ENCODE measurements at regions not wholly inside any gene's neighbourhood (a gene's known extent, or its start where the extent isn't known, plus 50 kb on each side); places are given as distances from the start of the nearest gene placed in this dataset.
"Not testable (repeated sequence)": the region's sequence is repeated elsewhere in the genome, so short reads cannot be mapped to it uniquely, and the experiment has no call there.

DNA sequence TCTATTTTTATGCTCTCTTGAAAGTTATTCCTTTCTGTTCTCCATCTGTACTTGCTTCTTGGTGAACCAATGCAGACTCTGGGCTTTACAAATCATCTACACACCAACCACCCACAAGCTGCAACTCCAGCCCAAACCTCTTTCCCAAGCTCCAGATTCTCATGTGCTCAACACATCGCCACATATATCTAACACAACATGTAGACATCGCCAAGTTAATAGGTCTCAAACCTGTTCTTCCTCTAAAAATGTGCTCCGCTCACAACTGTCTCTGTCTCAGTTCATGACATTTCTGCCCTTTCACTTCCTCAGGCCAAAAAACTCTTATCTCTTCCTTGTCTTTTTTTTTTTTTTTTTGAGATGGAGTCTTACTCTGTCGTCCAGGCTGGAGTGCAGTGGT, 95.7 kb upstream of the EEPD1 start:
- no peak for TF ChIP-seq CTCF (IDR thresholded peaks at IDR 0.05; ENCODE audit: unreplicated experiment)
- H3K27ac Mint-ChIP-seq, result no peak overlapping the region
- DNase-seq (ENCODE audit: low spot score, unreplicated experiment), result no peak
- no peaks in the 10 kb centered on the region for H3K9me3 Mint-ChIP-seq (ENCODE audit: low read depth)
- H3K4me3 Mint-ChIP-seq (ENCODE audit: low read depth), result no peak overlapping the region
- no peaks in the 10 kb centered on the region for H3K36me3 Mint-ChIP-seq (ENCODE audit: insufficient read depth)
- H3K27me3 Mint-ChIP-seq, result no peaks in the 10 kb centered on the region
- no peaks in the 10 kb centered on the region for H3K4me1 Mint-ChIP-seq (ENCODE audit: low read depth)

DNA sequence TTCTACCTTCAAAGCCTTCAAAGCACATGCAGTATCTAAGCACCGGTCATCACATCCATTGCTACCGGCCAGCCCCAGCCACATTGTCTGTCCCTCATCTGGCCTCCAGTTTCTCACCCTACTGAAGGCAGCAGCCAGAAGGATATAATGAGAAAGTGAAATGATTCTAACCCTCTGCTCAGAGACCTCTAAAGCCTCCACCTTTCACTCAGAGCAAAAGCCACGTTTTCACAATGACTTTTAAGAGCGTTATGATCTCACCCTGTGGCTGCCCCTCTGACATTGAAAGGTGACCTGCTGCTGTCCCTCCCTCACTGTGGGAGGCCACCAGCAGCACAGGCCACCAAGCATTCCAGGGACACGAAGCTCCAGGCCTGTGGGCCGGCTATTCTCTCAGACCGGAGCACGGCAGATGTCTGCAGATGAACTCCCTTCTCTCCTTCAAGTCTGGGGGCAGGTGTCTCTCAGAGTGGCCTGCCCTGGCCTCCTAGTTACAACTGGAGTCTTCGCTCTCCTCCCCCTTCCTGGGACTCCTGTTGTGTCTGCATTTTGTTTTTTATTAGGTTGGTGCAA, 94.9 kb upstream of the EEPD1 start:
- no peak for DNase-seq (ENCODE audit: low spot score, unreplicated experiment)
- no peaks in the 10 kb centered on the region for H3K27me3 Mint-ChIP-seq
- H3K27ac Mint-ChIP-seq, result no peak overlapping the region
- no peaks in the 10 kb centered on the region for H3K36me3 Mint-ChIP-seq (ENCODE audit: insufficient read depth)
- H3K4me1 Mint-ChIP-seq (ENCODE audit: low read depth), result no peaks in the 10 kb centered on the region
- TF ChIP-seq CTCF (IDR thresholded peaks at IDR 0.05; ENCODE audit: unreplicated experiment), result no peak
- H3K9me3 Mint-ChIP-seq (ENCODE audit: low read depth), result peaks cover under 1% of the 10 kb centered on the region
- no peak overlapping the region for H3K4me3 Mint-ChIP-seq (ENCODE audit: low read depth)

GRCh38 chr7:36060388-36060787, 92.7 kb upstream of the EEPD1 start:
- H3K27ac Mint-ChIP-seq; DNase-seq (ENCODE audit: low spot score, unreplicated experiment); H3K4me3 Mint-ChIP-seq (ENCODE audit: low read depth); H3K27me3 Mint-ChIP-seq; H3K36me3 Mint-ChIP-seq (ENCODE audit: insufficient read depth); H3K9me3 Mint-ChIP-seq (ENCODE audit: low read depth); H3K4me1 Mint-ChIP-seq (ENCODE audit: low read depth): not testable (repeated sequence)

DNA sequence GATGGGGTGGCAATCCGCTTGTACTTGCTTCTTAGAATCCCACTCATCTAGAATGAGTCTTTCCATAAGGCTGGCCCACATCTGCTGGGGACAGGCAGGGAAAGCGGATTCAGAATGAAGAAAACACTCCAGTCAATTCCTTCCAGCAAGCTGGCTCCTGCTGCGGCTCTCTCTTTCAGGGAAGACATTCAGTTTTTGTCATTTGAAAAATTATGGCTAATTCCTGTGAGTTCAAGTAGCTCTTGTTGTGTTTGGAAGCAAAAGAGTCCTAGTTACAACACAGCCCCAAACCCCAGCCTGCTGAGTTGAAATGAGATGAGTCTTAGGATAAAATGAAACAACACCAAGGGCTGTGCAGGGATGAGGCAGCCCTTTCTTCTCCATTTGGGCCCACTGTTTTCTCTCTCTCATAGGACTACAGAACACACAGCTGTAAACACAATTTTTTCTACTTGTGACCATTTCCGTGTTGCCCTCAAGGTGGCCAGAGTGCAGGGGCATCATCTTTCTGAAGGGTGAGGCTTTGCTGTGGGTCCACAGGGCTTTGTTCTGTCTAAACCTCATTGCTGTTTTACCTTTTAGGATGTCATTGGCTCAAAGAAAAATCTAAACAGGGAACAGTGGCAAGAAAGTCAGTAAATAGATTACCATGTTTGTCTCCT, 90.8 kb upstream of the EEPD1 start:
- DNase-seq (ENCODE audit: low spot score, unreplicated experiment), result no peak
- TF ChIP-seq CTCF (IDR thresholded peaks at IDR 0.05; ENCODE audit: unreplicated experiment), result no peak
- Mint-ChIP-seq H3K27me3 (no peaks in the 10 kb centered on the region), H3K36me3 (ENCODE audit: insufficient read depth) (no peaks in the 10 kb centered on the region), H3K9me3 (ENCODE audit: low read depth) (peaks cover 9% of the 10 kb centered on the region), H3K4me1 (ENCODE audit: low read depth) (no peaks in the 10 kb centered on the region), H3K27ac (no peak overlapping the region), H3K4me3 (ENCODE audit: low read depth) (no peak overlapping the region)

GRCh38 chr7:36064676-36065075, 88.4 kb upstream of the EEPD1 start:
- H3K27ac Mint-ChIP-seq, result no peak overlapping the region
- H3K9me3 Mint-ChIP-seq (ENCODE audit: low read depth), result peaks cover 9% of the 10 kb centered on the region
- H3K27me3 Mint-ChIP-seq, result no peaks in the 10 kb centered on the region
- DNase-seq (ENCODE audit: low spot score, unreplicated experiment), result no peak
- H3K4me1 Mint-ChIP-seq (ENCODE audit: low read depth), result no peaks in the 10 kb centered on the region
- H3K36me3 Mint-ChIP-seq (ENCODE audit: insufficient read depth), result no peaks in the 10 kb centered on the region
- H3K4me3 Mint-ChIP-seq (ENCODE audit: low read depth), result no peak overlapping the region
- TF ChIP-seq CTCF (IDR thresholded peaks at IDR 0.05; ENCODE audit: unreplicated experiment), result no peak

GRCh38 chr7:36065563-36066342, 87.3 kb upstream of the EEPD1 start:
- not testable (repeated sequence) for H3K4me1 Mint-ChIP-seq (ENCODE audit: low read depth); H3K9me3 Mint-ChIP-seq (ENCODE audit: low read depth); H3K27ac Mint-ChIP-seq; H3K27me3 Mint-ChIP-seq; H3K4me3 Mint-ChIP-seq (ENCODE audit: low read depth); DNase-seq (ENCODE audit: low spot score, unreplicated experiment); H3K36me3 Mint-ChIP-seq (ENCODE audit: insufficient read depth)

Data from progenitor cell of endocrine pancreas (in vitro differentiated cells).